Keratinocyte (primary cell): ENCODE measurements at regions not wholly inside any gene's neighbourhood (a gene's known extent, or its start where the extent isn't known, plus 50 kb on each side); places are given as distances from the start of the nearest gene placed in this dataset.

Source experiments
- DNase-seq: peaks from one replicate; pipeline ENCODE4 v3.0.0-alpha.2; 2011; ENCODE audit warnings: low read depth, missing footprints, low spot score
- FAIRE-seq: peaks from 2 replicates; lab custom pipeline; 2011; peaks lifted over from hg19 to GRCh38; lab: Jason Lieb, UNC
- H2AFZ ChIP-seq: 2 replicates; pipeline ENCODE4 v1.6.0; 2012; ENCODE audit warnings: low read length, control low read depth, inconsistent platforms; ENCODE audit not compliant: control insufficient read depth
- H3K27ac ChIP-seq: 2 replicates; pipeline ENCODE4 v1.5.1; 2011; ENCODE audit warnings: low read length; ENCODE audit not compliant: control insufficient read depth, insufficient read depth
- H3K27me3 ChIP-seq: 3 replicates; pipeline ENCODE4 v1.6.0; 2011; ENCODE audit warnings: low read length; ENCODE audit not compliant: control insufficient read depth, insufficient read depth; ENCODE audit errors: extremely low read depth
- H3K36me3 ChIP-seq, 2 experiments: 2 replicates in 1 of 2; 3 replicates in 1 of 2; pipeline ENCODE4 v1.5.1; 2011; ENCODE audit warnings: low read length in 2 of 2, mild to moderate bottlenecking in 1 of 2; ENCODE audit not compliant: control insufficient read depth in 2 of 2, insufficient read depth in 2 of 2; ENCODE audit errors: extremely low read depth in 1 of 2
- H3K4me1 ChIP-seq: 3 replicates; pipeline ENCODE4 v1.5.1; 2011; ENCODE audit warnings: low read length; ENCODE audit not compliant: control insufficient read depth, insufficient read depth; ENCODE audit errors: extremely low read depth
- H3K4me2 ChIP-seq: 3 replicates; pipeline ENCODE4 v1.6.0; 2011; ENCODE audit warnings: low read depth, low read length; ENCODE audit not compliant: control insufficient read depth, insufficient read depth; ENCODE audit errors: extremely low read depth
- H3K4me3 ChIP-seq, 3 experiments: fragments of 200-600 bp in 1 of 3; sonication (generic) in 1 of 3; 2 replicates in 2 of 3; 3 replicates in 1 of 3; pipeline ENCODE4 v1.5.1; 2011 to 2016; ENCODE audit warnings: low read length in 3 of 3, mild to moderate bottlenecking in 3 of 3, control low read depth in 2 of 3, inconsistent platforms in 1 of 3, low read depth in 1 of 3, mixed read lengths in 1 of 3, mixed run types in 1 of 3, moderate library complexity in 1 of 3; ENCODE audit not compliant: control insufficient read depth in 2 of 3, insufficient read depth in 2 of 3; ENCODE audit errors: extremely low read depth in 1 of 3
- H3K79me2 ChIP-seq: 2 replicates; pipeline ENCODE4 v1.6.0; 2012; ENCODE audit warnings: low read length; ENCODE audit not compliant: control insufficient read depth, insufficient read depth
- H3K9ac ChIP-seq: 3 replicates; pipeline ENCODE4 v1.6.0; 2011; ENCODE audit warnings: low read length; ENCODE audit not compliant: control insufficient read depth, insufficient read depth; ENCODE audit errors: extremely low read depth
- H3K9me1 ChIP-seq: 3 replicates; pipeline ENCODE4 v1.6.0; 2011; ENCODE audit warnings: low read length; ENCODE audit not compliant: control insufficient read depth, insufficient read depth; ENCODE audit errors: extremely low read depth
- H3K9me3 ChIP-seq: 2 replicates; pipeline ENCODE4 v1.5.1; 2012; ENCODE audit warnings: low read depth, low read length; ENCODE audit not compliant: control insufficient read depth
- H4K20me1 ChIP-seq: 3 replicates; pipeline ENCODE4 v1.6.0; 2011; ENCODE audit warnings: low read length; ENCODE audit not compliant: control insufficient read depth, insufficient read depth; ENCODE audit errors: extremely low read depth
- EZH2 ChIP-seq: IDR thresholded peaks from one replicate; pipeline ENCODE4 v1.6.1; 2012; ENCODE audit warnings: inconsistent platforms, mild to moderate bottlenecking, low read length, moderate library complexity
- dilution Hi-C: fragments of 300-500 bp; cut with MboI; formaldehyde crosslinking; loops from one replicate; pipeline ENCODE4 v1.7.0; 2020; ENCODE audit warnings: low sequenced_read_pairs; ENCODE audit not compliant: extremely low pct_ligation_motif_present
- TF ChIP-seq, protein P1 (sequence below), 3 experiments: IDR thresholded peaks in 1 of 3; conservative IDR thresholded peaks in 1 of 3; optimal IDR thresholded peaks in 1 of 3; 2 replicates in 2 of 3; 3 replicates in 1 of 3; pipeline versions ENCODE3 to v1.5.1; 2011; ENCODE audit warnings: low read length in 3 of 3, mild to moderate bottlenecking in 3 of 3, moderate library complexity in 2 of 3, control low read depth in 1 of 3, inconsistent platforms in 1 of 3; ENCODE audit not compliant: insufficient read depth in 2 of 3; ENCODE audit errors: extremely low read depth in 1 of 3

DNA sequence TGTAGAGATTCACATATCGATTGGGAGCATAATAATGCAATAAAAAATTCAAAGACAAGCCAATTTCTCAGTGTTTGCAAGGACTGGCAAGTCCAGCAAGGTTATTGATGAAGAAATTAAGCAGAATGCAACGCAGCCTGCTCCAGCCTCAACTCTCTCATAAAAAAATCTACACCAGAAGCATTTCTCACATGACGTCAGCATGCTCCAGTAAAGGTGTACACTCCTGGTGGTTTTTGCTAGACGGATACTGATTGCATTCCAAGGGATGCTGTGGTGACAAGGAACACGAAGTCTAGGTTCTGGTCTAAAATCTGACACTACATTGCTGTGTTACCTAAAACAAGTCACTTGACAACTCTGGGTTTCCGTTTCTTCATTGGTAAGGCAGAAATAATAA is 131.9 kb upstream of the PRNP start:
- Histone ChIP-seq H3K36me3 (no peaks in the 10 kb centered on the region), H4K20me1 (no peaks in the 10 kb centered on the region), H3K4me1 (peaks cover 22% of the 10 kb centered on the region), H2AFZ (no peak overlapping the region), H3K79me2 (no peaks in the 10 kb centered on the region), H3K9me1 (no peaks in the 10 kb centered on the region), H3K27ac (no peak overlapping the region), H3K9me3 (no peaks in the 10 kb centered on the region), H3K27me3 (no peaks in the 10 kb centered on the region), H3K4me3 (no peak overlapping the region), H3K9ac (no peak overlapping the region), H3K4me2 (no peak overlapping the region)
- dilution Hi-C loops: no loop called here
- no peak for FAIRE-seq
- TF ChIP-seq, protein P1, sequence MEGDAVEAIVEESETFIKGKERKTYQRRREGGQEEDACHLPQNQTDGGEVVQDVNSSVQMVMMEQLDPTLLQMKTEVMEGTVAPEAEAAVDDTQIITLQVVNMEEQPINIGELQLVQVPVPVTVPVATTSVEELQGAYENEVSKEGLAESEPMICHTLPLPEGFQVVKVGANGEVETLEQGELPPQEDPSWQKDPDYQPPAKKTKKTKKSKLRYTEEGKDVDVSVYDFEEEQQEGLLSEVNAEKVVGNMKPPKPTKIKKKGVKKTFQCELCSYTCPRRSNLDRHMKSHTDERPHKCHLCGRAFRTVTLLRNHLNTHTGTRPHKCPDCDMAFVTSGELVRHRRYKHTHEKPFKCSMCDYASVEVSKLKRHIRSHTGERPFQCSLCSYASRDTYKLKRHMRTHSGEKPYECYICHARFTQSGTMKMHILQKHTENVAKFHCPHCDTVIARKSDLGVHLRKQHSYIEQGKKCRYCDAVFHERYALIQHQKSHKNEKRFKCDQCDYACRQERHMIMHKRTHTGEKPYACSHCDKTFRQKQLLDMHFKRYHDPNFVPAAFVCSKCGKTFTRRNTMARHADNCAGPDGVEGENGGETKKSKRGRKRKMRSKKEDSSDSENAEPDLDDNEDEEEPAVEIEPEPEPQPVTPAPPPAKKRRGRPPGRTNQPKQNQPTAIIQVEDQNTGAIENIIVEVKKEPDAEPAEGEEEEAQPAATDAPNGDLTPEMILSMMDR (optimal IDR thresholded peaks at IDR 0.05 in 1 of 3, IDR thresholded peaks at IDR 0.05 in 1 of 3, conservative IDR thresholded peaks at IDR 0.05 in 1 of 3; ENCODE audit: extremely low read depth in 1 of 3, insufficient read depth in 2 of 3, low read length in 3 of 3): no peak
- TF ChIP-seq EZH2: no peak
- DNase-seq: no peak

DNA sequence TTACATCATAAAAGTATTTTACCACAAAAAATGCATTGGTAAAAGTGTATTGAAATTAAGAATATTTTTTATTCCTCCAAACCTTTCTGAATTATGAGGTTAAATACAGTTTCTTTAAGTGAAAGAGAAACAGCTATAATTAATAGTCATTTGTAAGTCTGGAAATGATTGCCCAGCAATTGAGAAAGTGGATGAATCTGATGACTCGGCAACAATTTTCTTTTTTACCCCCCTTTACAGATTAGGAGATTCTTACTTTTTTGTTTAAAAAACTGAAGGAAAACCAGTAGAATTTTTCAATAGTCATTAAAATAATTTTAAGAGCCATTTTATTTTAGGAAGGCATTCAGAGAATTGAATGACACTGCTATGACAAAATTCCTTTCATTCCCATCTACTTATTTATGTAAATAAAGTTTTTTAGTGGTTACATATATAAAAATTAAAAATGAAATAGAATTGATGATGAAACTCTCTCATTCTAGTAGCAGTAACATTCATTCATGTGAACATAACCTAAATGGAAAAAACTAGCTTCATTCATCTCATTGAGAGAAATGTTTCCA is 134.1 kb upstream of the PRNP start:
- no peak for TF ChIP-seq EZH2
- TF ChIP-seq, protein P1 (optimal IDR thresholded peaks at IDR 0.05 in 1 of 3, IDR thresholded peaks at IDR 0.05 in 1 of 3, conservative IDR thresholded peaks at IDR 0.05 in 1 of 3; ENCODE audit: extremely low read depth in 1 of 3, insufficient read depth in 2 of 3, low read length in 3 of 3): no peak
- Histone ChIP-seq H3K4me1 (peaks cover 25% of the 10 kb centered on the region), H3K36me3 (no peaks in the 10 kb centered on the region), H3K4me3 (no peak overlapping the region), H3K9me1 (no peaks in the 10 kb centered on the region), H2AFZ (no peak overlapping the region), H3K9me3 (peaks cover 4% of the 10 kb centered on the region), H3K27ac (no peak overlapping the region), H3K4me2 (no peak overlapping the region), H3K9ac (no peak overlapping the region), H3K27me3 (no peaks in the 10 kb centered on the region), H4K20me1 (no peaks in the 10 kb centered on the region), H3K79me2 (no peaks in the 10 kb centered on the region)
- no peak for DNase-seq
- FAIRE-seq: no peak
- dilution Hi-C loops: no loop called here
